ENCODE measurements at regions not wholly inside any gene's neighbourhood (a gene's known extent, or its start where the extent isn't known, plus 50 kb on each side); places are given as distances from the start of the nearest gene placed in this dataset.

DNA sequence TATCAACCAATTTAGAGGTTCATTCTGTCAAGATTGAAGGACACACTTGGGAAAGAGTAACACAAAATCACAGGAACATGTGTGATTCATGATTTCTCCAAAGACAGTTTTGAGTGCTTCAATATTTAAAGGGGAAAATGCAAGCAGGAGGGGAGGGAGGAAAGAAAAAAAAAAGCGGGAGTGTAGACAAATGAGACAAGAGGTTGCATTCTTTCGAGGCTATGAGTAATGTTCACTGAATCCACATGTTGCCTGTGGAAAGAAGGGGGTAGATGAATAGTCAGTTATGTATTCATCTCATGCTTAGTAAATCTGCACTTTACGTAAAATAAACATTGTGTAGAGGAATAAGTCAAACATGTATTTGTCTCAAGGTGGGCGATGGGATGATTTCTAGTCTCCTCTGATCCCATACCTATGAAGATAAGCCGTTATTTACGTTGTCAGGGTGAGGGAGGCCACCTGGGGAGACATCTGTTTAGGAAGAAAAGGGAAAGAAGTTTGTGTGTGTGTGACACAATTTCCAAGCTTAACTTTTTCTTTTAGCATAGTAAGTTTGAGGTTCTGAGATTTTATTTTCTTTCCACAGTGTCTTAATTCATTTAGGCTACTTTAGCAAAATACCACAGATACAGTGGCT, 211.0 kb upstream of the ZC3H15 start:
- no peak overlapping the region for H3K4me2 ChIP-seq (ENCODE audit: low read length)
- H3K27me3 ChIP-seq (ENCODE audit: low read length), result no peaks in the 10 kb centered on the region
- ATAC-seq, result peak; percentile 37; the same call in 1 of the 2 replicates
- H3K9ac ChIP-seq (ENCODE audit: low read length), result no peak overlapping the region
- peaks cover 6% of the 10 kb centered on the region for H3K4me1 ChIP-seq (ENCODE audit: insufficient read depth, low read length)
- no peaks in the 10 kb centered on the region for H3K79me2 ChIP-seq (ENCODE audit: low read length)
- no peak overlapping the region for H3K27ac ChIP-seq (ENCODE audit: low read length)
- no peaks in the 10 kb centered on the region for H3K9me2 ChIP-seq (replicated peaks; ENCODE audit: low read length)
- peak; percentile 61 for DNase-seq
- H2AFZ ChIP-seq (ENCODE audit: low read length), result no peak overlapping the region
- TF ChIP-seq EZH2 (IDR thresholded peaks at IDR 0.05; ENCODE audit: low read length, unreplicated experiment) (no peak), EZH2phosphoT487 (IDR thresholded peaks at IDR 0.05; ENCODE audit: borderline replicate concordance, low read length) (no peak)
- TF ChIP-seq, protein P1, sequence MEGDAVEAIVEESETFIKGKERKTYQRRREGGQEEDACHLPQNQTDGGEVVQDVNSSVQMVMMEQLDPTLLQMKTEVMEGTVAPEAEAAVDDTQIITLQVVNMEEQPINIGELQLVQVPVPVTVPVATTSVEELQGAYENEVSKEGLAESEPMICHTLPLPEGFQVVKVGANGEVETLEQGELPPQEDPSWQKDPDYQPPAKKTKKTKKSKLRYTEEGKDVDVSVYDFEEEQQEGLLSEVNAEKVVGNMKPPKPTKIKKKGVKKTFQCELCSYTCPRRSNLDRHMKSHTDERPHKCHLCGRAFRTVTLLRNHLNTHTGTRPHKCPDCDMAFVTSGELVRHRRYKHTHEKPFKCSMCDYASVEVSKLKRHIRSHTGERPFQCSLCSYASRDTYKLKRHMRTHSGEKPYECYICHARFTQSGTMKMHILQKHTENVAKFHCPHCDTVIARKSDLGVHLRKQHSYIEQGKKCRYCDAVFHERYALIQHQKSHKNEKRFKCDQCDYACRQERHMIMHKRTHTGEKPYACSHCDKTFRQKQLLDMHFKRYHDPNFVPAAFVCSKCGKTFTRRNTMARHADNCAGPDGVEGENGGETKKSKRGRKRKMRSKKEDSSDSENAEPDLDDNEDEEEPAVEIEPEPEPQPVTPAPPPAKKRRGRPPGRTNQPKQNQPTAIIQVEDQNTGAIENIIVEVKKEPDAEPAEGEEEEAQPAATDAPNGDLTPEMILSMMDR (conservative IDR thresholded peaks at IDR 0.05; ENCODE audit: low read depth, low read length), result no peak
- no peaks in the 10 kb centered on the region for H3F3A ChIP-seq (ENCODE audit: low read length, unreplicated experiment)
- no peaks in the 10 kb centered on the region for H3K9me3 ChIP-seq (ENCODE audit: low read length)
- no peaks in the 10 kb centered on the region for H3K36me3 ChIP-seq (ENCODE audit: low read depth, low read length)
- intact Hi-C loops (cut with micrococcal nuclease), result no loop called here
- H4K20me1 ChIP-seq (ENCODE audit: low read length), result no peaks in the 10 kb centered on the region
- ChIA-PET POLR2A (ENCODE audit: unreplicated experiment) (no interaction called here), CTCF (no interaction called here)
- no TSS peak for BruUV-seq (replicated peaks)
- H3K4me3 ChIP-seq (ENCODE audit: low read length), result no peak overlapping the region

DNA sequence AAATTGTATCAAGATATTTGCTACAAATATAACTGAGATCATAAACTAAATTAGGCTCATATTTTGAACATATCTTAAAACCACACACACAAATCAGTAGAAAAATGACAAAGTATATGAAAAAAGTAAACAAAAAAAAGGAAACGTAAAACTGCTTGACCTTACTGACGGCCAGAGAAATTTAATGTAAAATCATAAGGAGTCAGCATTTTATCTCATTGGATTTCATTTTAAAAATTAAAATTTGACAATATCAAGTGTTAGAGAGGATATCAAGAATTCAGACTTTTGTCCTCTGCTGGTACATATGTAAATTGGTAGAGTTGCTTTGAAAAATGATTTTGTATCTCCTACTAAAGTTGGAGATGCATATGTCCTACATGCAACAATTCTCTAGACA, 209.2 kb upstream of the ZC3H15 start:
- Histone ChIP-seq H3K27me3 (ENCODE audit: low read length) (no peaks in the 10 kb centered on the region), H3K27ac (ENCODE audit: low read length) (no peak overlapping the region), H3F3A (ENCODE audit: low read length, unreplicated experiment) (no peaks in the 10 kb centered on the region), H3K4me1 (ENCODE audit: insufficient read depth, low read length) (peaks cover 6% of the 10 kb centered on the region), H3K9me3 (ENCODE audit: low read length) (no peaks in the 10 kb centered on the region), H3K9ac (ENCODE audit: low read length) (no peak overlapping the region), H2AFZ (ENCODE audit: low read length) (no peak overlapping the region), H3K9me2 (replicated peaks; ENCODE audit: low read length) (no peaks in the 10 kb centered on the region), H4K20me1 (ENCODE audit: low read length) (no peaks in the 10 kb centered on the region), H3K4me3 (ENCODE audit: low read length) (no peak overlapping the region), H3K79me2 (ENCODE audit: low read length) (no peaks in the 10 kb centered on the region), H3K4me2 (ENCODE audit: low read length) (no peak overlapping the region), H3K36me3 (ENCODE audit: low read depth, low read length) (no peaks in the 10 kb centered on the region)
- no TSS peak for BruUV-seq (replicated peaks)
- CTCF ChIA-PET, result no interaction called here
- TF ChIP-seq EZH2phosphoT487 (IDR thresholded peaks at IDR 0.05; ENCODE audit: borderline replicate concordance, low read length) (no peak), EZH2 (IDR thresholded peaks at IDR 0.05; ENCODE audit: low read length, unreplicated experiment) (no peak)
- TF ChIP-seq, protein P1 (conservative IDR thresholded peaks at IDR 0.05; ENCODE audit: low read depth, low read length), result no peak
- DNase-seq, result no peak
- ATAC-seq, result no peak
- intact Hi-C loops (cut with micrococcal nuclease), result no loop called here
- POLR2A ChIA-PET (ENCODE audit: unreplicated experiment), result no interaction called here

DNA sequence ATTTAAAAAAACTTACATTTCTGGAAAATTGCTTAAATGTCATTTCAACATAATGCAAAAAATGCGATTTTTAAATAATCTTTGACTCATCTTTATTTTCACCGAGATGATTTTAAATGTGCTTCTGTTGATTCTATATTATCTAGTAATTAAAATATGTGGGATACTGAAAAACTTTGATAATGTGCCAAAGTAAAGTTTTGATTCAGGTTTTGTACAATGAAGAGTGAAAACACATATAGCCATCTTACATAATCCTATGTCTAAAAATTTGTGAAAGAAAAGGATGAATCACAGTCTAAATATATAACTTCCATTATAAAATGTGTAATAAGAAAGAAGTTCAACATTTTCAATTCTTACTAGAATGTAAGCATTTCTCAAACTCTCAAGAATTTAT, 204.3 kb upstream of the ZC3H15 start:
- no peaks in the 10 kb centered on the region for H3K4me1 ChIP-seq (ENCODE audit: insufficient read depth, low read length)
- BruUV-seq (replicated peaks), result no TSS peak
- no peak overlapping the region for H3K27ac ChIP-seq (ENCODE audit: low read length)
- peak; percentile 11 for DNase-seq
- H3F3A ChIP-seq (ENCODE audit: low read length, unreplicated experiment), result no peaks in the 10 kb centered on the region
- H3K9me2 ChIP-seq (replicated peaks; ENCODE audit: low read length), result no peaks in the 10 kb centered on the region
- no peak for ATAC-seq
- ChIA-PET POLR2A (ENCODE audit: unreplicated experiment) (no interaction called here), CTCF (no interaction called here)
- H4K20me1 ChIP-seq (ENCODE audit: low read length), result no peaks in the 10 kb centered on the region
- no peak overlapping the region for H3K9ac ChIP-seq (ENCODE audit: low read length)
- H3K27me3 ChIP-seq (ENCODE audit: low read length), result no peaks in the 10 kb centered on the region
- no peak overlapping the region for H2AFZ ChIP-seq (ENCODE audit: low read length)
- no peaks in the 10 kb centered on the region for H3K36me3 ChIP-seq (ENCODE audit: low read depth, low read length)
- H3K4me3 ChIP-seq (ENCODE audit: low read length), result no peak overlapping the region
- H3K9me3 ChIP-seq (ENCODE audit: low read length), result no peaks in the 10 kb centered on the region
- TF ChIP-seq EZH2phosphoT487 (IDR thresholded peaks at IDR 0.05; ENCODE audit: borderline replicate concordance, low read length) (no peak), EZH2 (IDR thresholded peaks at IDR 0.05; ENCODE audit: low read length, unreplicated experiment) (no peak)
- TF ChIP-seq, protein P1 (conservative IDR thresholded peaks at IDR 0.05; ENCODE audit: low read depth, low read length), result no peak
- no peak overlapping the region for H3K4me2 ChIP-seq (ENCODE audit: low read length)
- intact Hi-C loops (cut with micrococcal nuclease), result no loop called here
- no peaks in the 10 kb centered on the region for H3K79me2 ChIP-seq (ENCODE audit: low read length)

Measured in PC-3 (cell line).